ENCODE measurements at regions not wholly inside any gene's neighbourhood (a gene's known extent, or its start where the extent isn't known, plus 50 kb on each side); places are given as distances from the start of the nearest gene placed in this dataset.

DNA sequence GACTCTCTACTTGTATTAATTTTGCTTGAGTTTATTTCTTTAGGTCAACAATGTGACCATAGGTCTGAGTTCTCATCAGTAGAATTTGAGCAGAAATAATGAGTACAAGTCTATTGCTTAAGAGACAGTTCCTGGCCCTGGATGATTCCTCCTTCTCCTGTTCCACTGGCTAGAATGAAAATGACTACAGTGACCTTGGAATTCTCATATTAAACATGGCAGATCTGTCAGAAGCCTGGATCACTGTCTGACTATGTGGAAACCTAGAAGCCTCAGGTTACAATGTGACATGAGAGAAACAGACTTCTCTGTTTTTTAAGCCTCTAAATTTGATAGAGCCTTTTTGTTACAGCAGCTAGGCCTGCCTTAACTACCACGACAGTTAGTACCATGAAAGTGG, 82.9 kb upstream of the MED14 start:
- no peak for TF ChIP-seq SPI1 (IDR thresholded peaks at IDR 0.05; ENCODE audit: borderline replicate concordance, insufficient read depth, low read depth, low read length)
- no peak for TF ChIP-seq CEBPB (IDR thresholded peaks at IDR 0.05; ENCODE audit: borderline replicate concordance in 1 of 2, low read depth in 2 of 2, low read length in 2 of 2)
- no peak for TF ChIP-seq TCF7 (IDR thresholded peaks at IDR 0.05; ENCODE audit: borderline replicate concordance)
- no peak for TF ChIP-seq TAF1 (IDR thresholded peaks at IDR 0.05; ENCODE audit: borderline replicate concordance, low read depth, low read length)
- TF ChIP-seq, protein P1, sequence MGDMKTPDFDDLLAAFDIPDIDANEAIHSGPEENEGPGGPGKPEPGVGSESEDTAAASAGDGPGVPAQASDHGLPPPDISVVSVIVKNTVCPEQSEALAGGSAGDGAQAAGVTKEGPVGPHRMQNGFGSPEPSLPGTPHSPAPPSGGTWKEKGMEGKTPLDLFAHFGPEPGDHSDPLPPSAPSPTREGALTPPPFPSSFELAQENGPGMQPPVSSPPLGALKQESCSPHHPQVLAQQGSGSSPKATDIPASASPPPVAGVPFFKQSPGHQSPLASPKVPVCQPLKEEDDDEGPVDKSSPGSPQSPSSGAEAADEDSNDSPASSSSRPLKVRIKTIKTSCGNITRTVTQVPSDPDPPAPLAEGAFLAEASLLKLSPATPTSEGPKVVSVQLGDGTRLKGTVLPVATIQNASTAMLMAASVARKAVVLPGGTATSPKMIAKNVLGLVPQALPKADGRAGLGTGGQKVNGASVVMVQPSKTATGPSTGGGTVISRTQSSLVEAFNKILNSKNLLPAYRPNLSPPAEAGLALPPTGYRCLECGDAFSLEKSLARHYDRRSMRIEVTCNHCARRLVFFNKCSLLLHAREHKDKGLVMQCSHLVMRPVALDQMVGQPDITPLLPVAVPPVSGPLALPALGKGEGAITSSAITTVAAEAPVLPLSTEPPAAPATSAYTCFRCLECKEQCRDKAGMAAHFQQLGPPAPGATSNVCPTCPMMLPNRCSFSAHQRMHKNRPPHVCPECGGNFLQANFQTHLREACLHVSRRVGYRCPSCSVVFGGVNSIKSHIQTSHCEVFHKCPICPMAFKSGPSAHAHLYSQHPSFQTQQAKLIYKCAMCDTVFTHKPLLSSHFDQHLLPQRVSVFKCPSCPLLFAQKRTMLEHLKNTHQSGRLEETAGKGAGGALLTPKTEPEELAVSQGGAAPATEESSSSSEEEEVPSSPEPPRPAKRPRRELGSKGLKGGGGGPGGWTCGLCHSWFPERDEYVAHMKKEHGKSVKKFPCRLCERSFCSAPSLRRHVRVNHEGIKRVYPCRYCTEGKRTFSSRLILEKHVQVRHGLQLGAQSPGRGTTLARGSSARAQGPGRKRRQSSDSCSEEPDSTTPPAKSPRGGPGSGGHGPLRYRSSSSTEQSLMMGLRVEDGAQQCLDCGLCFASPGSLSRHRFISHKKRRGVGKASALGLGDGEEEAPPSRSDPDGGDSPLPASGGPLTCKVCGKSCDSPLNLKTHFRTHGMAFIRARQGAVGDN (IDR thresholded peaks at IDR 0.05), result no peak
